ENCODE measurements at regions not wholly inside any gene's neighbourhood (a gene's known extent, or its start where the extent isn't known, plus 50 kb on each side); places are given as distances from the start of the nearest gene placed in this dataset.
"Not testable (repeated sequence)": the region's sequence is repeated elsewhere in the genome, so short reads cannot be mapped to it uniquely, and the experiment has no call there.

DNA sequence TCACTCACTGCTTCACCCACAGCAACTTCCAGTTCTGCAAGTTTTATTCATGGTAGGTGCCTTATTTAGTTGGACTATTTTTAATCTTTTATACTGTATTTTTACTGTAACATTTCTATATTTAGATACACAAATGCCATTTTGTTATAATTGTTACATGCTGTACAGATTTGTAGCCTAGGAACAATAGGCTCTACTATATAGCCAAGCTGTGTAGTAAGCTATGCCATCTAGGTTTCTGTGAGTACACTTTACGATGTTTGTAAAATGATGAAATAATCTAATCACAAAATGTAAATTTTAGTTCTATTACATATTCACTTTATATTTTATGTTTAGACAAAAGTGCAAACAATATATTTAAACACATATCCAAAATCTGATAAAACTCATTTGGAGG is 1187.8 kb downstream of the TECRL start:
- FAIRE-seq, result no peak

DNA sequence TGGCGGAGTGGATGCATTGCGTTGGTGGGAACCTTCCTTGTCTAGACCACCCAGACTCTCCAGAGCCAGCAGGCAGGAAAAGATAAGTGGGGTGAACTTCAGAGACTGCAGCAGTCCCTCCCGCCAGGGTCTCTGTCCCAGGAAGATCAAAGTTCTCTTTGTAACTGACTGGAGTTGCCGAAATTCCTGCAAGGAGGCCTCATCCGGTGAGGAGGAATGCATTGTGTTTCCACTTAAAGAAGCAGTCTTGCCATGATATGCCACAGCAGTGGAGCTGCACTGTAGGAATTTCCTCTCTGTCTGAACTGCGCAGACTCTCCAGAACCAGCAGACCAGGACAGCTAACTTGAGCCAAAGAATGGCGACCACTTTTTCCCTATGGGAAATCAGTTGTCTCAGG is 1190.4 kb downstream of the TECRL start:
- FAIRE-seq, result no peak

DNA sequence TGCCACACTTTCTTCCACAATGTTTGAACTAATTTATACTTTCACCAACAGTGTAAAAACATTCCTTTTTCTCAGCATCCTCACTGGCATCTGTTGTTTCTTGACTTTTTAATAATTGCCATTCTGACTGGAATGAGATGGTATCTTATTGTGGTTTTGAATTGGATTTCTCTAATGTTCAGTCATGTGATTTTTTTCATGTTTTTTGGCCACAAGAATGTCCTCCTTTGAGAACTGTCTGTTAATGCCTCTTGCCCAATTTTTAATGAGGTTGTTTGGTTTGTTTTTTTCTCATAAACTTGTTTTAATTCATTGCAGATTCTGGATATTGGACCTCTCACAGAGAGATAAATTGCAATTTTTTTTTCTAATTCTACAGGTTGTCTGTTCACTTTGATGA is 1195.2 kb downstream of the TECRL start:
- no peak for FAIRE-seq

DNA sequence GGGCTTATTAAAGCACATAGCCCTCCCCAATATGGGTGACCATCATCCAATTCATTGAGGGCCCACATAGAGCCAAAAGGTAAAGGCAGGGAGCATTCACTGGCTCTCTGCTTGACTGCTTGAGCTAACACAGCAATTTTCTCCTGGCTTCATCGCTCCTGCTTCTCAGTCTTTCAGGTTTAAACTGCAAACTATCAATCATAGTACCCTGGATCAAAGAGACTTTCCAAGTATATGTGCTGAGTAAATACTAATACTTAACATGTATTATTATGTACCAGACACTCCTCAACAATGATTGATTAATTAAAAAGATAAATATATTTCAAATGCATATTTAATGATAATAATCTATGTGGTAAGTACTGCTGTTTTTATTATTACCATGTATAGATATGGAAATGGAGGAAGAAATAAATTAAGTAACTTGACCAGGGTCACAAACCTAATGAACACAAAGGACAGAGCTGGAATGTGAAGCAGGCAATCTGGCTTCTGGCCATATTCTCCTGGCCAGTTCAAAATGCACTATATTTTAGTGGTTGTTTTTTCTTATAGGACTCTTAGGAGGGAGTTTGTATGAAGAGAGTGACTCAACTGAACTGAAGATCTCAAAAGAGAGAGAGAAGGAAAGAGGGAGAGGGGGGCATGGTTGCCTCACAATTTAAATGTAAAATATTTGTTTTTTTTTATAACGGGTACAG is 1197.3 kb downstream of the TECRL start:
- FAIRE-seq, result no peak

DNA sequence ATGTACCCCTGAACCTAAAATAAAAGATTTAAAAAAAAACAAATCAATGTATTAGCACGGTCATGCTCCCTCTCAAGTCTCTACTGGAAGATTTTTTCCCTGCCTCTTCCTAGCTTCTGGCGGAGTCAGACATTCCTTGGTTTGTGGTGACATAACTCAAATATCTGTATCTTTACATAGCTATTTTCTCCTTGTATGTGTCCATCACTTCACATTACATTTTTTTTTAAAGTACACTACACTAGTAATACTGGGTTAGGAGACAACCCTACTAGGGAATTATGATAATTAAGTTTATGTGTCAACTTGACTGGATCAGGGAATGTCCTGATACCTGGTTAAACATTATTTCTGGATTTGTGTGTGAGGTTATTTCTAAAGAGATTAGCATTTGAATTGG is 1197.9 kb downstream of the TECRL start:
- FAIRE-seq, result no peak

DNA sequence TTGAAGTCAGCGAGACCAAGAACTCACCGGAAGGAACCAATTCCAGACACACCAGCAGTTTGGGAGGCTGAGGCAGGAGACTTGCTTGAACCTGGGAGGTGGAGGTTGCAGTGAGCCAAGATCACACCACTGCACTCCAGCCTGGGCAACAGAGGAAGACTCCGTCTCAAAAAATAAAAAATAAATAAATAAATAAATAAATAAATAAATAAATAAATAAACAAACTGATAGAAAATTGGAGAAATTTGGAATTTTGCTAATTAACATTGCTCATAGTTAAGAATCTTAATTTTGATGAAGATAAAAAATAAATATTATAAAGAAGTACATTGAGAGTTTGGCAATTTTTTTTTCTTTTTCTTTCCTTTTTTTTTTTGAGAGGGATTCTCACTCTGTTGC is 1216.2 kb downstream of the TECRL start:
- FAIRE-seq, result not testable (repeated sequence)

DNA sequence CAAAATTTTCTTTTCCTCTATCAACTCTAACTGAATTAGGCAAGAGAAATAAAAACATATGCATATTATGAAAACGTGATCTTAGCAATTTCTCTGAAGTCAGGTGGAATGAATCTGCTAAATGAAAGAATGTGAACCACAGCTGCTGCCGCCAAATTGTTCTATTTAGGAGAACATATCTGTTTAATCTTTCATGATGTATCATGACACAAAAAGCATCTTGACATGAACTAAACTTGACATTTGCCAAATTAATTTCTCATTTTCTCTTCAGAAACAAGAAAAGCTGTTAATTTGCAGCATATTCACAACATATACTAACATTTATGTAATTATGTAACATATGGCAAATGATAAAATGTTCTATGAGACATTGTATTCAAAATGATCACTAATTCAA is 1237.9 kb downstream of the TECRL start:
- no peak for FAIRE-seq

DNA sequence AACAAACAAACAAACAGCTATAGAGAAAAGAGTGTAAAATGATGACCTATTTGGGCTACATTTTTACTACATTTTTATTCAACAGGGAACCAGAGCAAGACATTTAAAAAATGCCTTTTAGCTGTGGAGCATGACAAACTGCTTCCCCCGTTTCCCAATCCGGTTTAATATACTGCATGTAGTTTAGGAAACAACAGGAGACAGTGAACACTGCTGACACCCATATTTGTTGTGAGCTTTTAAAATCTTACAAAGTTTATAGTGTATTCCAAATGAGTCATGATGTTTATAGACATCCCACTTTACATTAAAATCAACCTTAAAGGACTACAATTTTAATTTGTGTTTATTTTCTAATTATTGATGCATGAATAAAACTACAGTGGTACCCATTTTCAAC is 1238.3 kb downstream of the TECRL start:
- FAIRE-seq, result no peak

DNA sequence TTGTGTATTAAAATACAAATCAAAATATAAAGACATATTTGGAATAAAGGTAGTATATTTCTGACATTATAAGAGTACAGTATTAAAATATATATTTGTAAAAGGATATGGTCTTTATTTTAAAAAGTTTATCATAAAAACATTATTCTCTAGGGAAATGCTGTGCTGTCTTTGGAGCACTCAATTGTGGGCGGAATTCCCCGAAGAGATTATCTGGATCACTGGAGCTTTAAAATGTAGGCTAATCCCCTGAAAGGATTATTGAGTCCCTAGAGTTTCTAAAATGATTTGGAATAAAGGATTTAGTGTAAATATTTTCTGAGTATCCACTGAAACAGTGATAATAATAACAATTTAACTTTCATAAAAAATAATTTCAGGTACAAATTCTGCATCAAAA is 1239.4 kb downstream of the TECRL start:
- no peak for FAIRE-seq

DNA sequence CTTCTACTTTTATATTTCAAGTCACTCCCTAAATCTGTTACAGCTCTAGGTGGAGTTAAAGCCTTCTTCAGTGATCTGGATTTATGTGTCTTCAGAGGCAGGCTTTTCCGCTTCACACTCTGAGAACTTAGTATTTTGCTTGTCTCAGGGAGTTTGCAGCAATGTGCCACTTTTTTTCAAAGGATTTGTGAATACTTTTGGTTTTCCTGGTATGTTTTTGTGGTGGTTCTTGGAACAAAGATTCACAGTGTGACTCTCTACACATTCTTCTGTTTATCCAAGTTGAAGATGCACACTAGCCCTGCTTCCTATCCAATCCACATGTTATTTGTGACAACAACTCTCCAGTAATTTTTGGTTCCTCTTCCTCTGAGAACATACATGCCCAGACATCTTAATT is 1253.7 kb downstream of the TECRL start:
- FAIRE-seq, result no peak

DNA sequence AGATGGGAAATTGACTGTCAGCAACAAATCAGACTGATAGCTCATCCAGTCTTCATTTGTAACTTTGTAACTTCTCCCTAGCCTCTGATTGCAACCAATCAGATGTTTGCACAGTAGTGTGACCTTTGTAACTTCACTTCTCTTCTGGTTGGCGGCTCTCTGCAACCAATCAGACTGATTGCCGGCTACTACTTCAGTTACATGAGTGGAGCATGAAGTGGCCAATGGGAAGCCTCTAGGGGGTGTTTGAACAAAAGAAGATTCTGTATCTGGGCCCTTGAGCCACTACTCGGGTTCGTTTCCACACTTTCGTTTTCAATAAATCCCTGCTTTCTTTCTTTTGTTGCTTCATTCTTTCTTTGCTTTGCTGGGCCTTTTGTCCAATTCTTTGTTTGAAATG is 1285.8 kb downstream of the TECRL start:
- no peak for FAIRE-seq

DNA sequence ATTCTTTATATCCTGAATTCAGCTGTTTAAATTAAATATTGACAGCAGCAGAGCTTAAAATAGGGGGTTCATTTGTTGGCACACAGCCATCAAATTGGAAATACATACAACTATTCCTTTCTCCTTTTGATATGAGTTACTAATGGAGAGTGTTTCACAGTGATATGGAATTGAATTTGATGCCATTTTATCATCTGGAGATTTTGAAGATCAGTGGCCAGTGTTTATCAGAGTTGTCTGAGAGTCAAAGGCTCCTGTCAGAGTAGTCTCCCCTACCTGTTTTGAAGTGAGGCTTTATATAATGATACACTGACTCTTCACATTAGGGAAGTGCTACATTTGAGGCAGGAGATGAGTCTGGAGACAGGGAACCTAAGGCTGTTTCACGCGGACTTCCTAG is 1286.3 kb downstream of the TECRL start:
- FAIRE-seq, result no peak

DNA sequence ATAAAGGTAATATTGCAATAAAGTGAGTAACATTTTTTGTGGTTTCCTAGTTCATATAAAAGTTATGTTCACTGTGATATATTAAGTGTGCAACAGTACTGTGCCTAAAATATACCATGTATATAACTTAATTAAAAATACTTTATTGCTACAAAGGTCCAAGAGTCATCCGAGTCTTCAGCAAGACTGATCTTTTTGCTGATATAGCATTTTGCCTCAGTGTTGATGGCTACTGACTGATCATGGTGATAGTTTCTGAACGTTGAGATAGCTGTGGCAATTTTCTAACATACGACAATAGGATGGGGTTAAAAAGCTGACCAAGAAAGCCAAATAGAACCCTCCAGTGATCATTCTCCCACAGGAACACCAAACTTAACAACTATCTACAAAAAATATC is 1302.7 kb downstream of the TECRL start:
- FAIRE-seq, result no peak

DNA sequence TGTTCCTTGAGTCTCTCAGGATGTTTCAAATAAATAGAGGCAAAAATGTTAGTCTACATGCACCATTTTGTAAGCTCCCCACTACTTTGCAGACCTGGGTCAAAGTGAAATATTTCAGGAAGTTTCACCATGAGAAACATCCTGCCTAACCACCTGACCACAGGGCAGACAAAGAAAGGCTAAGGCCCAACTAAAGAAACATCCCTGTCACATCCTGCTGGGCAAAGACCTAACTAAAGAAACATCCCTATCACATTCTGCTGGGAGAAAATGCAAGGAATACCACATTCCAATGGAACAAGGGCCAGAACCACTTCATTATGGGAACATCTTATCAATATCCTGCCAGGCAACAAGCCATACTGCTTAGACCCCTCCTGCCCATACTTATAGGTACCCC is 1303.4 kb downstream of the TECRL start:
- no peak for FAIRE-seq

DNA sequence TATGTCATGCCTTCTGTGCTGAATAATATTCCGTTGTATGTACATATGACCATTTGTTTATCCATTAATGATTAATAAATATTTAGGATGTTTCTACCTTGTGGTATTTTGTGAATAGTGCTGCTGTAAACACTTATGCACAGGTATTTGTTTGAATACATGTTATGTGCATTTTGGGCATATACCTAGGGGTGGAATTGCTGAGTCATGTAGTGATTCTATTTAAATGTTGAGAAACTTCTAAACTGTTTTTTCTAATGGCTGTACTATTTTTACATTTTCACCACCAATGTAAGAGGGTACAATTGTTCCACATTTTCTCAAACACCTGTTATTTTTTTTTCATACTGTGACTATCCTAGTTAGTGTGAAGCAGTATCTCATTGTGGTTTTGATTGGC is 1318.6 kb downstream of the TECRL start:
- no peak for FAIRE-seq

DNA sequence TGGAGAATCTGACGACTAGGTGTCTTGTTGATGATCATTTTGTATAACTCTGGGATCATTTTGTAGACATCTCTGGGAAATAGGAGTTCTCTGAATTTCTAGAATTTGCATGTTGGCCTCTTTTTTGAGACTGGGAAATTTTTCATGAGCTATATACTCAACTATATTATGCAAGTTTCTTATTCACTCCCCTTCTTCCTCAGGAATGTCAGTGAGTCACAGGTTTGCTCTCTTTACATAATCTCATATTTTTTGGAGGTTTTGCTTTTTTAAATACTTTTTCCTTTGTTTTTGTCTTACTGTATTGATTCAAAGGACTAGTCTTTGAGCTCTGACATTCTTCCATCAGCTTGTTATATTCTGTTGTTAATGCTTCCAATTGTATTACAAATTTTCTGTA is 1324.2 kb downstream of the TECRL start:
- FAIRE-seq, result no peak

DNA sequence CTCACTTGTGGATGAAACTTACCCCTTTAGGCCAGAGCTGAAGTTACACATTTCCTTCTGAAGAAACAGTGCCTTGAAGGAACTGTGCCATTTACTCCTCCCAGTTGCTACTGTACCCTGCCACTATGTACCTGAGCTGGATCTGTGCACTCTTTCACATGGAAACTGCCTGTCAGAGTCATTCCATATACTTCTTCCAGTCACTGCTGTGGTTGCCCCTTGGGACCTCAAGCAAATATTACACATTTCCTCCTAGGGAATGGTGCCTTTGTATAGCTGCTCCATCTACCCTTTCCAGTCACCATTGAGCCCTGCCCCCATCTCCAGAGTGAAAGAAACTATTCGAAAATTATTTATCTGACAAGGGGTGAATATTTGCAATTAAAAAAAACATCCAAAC is 1328.3 kb downstream of the TECRL start:
- no peak for FAIRE-seq

DNA sequence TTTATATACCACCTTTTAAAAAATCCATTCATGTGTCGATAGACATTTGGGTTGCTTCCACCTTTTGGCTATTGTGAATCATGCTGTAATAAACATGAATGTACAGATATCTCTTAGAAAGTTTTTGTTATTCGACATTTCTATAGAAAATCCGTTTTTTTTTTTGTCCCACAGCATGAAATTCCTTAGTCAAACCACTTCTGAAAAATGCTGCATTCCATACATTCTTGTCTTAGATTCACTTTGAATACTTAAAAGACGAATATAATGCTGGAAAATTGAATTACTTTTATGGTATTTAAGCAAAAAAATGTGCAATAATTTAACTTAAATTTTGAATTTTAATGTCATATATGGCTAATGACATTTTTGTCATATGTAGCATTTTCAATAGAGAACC is 1345.5 kb downstream of the TECRL start:
- FAIRE-seq, result peak; percentile 3

DNA sequence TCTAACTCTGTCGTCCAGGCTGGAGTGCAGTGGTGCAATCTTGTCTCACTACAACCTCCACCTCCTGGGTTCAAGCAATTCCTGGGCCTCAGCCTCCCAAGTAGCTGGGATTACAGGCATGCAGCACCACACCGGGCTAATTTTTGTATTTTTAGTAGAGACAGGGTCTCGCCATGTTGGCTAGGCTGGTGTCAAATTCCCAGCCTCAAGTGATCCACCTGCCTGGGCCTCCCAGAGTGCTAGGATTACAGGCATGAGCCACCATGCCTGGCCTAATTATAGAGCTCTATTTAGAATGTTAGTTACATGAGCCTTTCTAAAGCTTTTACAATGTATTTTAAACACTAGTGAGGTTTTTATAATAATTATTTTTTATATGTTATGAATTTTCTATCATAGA is 1346.4 kb downstream of the TECRL start:
- FAIRE-seq, result peak; percentile 11

DNA sequence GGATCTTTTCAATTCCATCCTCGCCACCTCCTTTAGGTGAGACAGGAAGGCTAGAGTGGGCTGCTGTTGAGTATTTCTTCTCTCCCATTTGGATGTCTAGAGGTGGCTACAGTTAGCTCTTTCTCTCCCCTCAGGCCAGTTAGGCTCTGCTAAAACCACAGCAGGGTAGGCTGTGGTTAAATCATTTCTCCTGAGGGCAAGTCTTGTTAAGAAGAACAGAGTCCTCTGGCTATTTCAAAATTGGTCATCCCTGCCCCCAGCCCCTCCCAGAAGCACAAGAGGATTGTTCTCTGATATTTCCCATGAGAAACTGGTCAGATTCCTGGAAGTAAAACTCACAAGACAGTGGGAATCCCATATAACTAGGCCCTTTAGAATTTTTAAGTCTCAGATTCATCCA is 1359.5 kb downstream of the TECRL start:
- FAIRE-seq, result no peak

DNA sequence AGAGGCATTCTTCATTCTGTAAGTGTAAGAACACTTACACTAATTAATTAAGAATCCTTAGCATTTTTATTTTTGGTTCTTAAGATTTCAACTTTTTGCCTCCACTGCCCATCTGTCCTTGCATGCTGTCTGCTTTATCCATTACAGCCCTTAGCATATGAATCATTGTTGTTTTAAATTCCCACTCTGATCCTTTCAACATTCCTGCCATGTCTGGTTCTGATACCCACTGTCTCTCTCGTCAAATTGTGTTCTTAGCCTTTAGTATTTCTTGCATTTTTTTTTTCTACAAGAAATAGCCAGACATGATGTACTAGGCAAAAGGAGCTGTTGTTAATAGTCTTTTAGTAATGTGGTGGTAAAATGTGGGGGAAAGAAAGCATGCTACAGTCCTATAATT is 1360.0 kb downstream of the TECRL start:
- FAIRE-seq, result no peak

DNA sequence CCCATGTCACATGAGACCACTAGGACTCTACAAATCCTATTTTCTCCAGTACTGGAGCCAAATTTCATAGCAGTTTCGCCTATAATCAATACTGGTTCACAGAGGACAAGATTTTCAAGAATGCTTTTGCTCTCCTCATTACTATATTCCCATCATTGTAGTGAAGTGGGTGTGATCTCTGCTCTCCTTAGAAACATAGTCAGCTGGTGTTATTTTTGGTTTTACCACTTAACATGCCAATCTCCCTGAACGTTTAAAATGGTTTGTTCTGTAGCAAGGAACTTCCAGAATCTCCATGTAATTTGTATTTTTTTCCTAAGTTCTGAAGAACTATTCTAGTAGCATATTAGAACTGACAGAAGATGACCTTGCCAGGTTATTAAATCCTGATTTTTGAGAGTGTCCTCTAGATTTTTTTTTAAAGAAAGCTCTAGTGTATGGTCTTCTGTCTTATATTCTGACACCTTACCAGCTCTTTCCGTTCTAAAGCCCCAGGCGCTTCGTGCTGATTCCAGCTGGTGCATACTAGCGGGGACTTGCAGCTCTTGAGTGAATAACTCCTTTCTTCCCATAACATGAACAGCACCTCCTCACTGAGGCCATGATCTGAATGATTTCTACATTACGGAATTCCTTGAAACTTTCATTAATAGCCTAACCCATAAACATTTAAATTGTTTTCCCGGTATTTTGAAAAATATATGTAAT is 1372.9 kb downstream of the TECRL start:
- FAIRE-seq, result no peak

DNA sequence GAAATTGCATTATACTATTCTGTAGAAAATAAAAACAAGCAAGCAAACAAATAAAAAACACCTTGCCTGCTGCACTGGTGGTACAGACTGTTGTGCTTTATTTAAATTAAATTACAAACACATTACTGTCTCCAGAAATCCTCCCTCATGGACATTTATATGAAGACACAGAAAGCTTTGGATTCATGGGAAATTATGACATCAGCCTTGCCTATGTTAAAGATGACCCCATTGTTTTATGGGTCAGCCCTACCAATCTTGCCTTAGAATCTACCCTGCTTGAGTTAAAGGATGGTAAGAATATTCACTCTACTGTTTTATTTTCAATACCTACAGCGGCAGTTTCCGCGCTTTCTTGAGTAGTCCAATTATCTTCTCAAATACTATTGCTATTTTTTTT is 1379.9 kb downstream of the TECRL start:
- no peak for FAIRE-seq

DNA sequence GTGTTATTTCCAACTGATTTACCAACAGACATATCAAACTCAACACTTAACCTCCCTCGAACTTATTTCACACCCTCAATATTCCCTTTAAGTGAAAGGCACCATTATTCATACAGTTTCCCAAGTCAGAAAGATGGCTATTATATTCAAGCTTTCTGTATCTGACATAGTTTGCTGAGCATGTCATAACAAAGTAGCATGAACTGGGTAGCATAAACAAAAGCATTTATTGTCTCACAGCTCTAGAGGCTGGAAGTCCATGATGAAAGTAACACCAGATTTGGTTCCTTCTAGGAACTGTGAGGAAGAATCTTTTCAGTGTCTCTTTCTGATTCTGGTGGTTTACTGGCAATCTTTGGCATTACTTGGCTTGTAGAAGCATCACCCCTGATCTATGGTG is 1388.6 kb downstream of the TECRL start:
- no peak for FAIRE-seq

DNA sequence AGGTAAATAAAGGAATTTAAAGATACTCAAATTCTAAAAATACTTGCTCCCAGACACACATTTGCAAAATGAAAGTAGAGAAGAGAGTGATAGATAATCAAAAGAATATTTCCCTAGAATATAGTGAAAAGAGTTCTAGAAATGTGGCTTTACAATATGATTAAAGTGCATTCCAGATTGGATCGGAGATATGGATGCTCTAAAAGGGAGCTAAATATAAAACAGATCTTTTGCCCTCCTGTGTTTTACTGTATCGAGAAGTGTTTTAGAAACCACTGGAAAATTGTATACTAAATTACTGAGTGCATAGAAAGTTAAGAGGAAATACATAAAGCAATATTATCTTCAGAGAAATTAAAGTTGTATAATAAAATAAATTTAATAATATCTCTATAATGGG is 1392.0 kb downstream of the TECRL start:
- no peak for FAIRE-seq
